Activated naive CD4-positive, alpha-beta T cell treated with anti-CD3 and anti-CD28 coated beads for 36 hours (primary cell): ENCODE measurements at regions not wholly inside any gene's neighbourhood (a gene's known extent, or its start where the extent isn't known, plus 50 kb on each side); places are given as distances from the start of the nearest gene placed in this dataset.

Experiments
- CTCF ChIA-PET: fragments of 350-600 bp; sonication (Branson Sonifier 250); formaldehyde crosslinking; loops from one replicate; lab custom pipeline; 2021; ENCODE audit warnings: antibody characterized with exemption; lab: Charles Lee
- DNase-seq: peaks from one replicate; pipeline ENCODE4 v3.0.0-alpha.2; 2020
- H3K27ac Mint-ChIP-seq: one replicate; pipeline ENCODE4 v1.8.0; 2021; ENCODE audit warnings: mild to moderate bottlenecking, mixed read lengths
- H3K27me3 Mint-ChIP-seq: one replicate; pipeline ENCODE4 v1.8.0; 2021; ENCODE audit warnings: low read depth, mixed read lengths
- H3K36me3 Mint-ChIP-seq: one replicate; pipeline ENCODE4 v1.8.0; 2021; ENCODE audit warnings: low read depth, mixed read lengths
- H3K4me1 Mint-ChIP-seq: one replicate; pipeline ENCODE4 v1.8.0; 2021; ENCODE audit warnings: low read depth, mixed read lengths
- H3K4me3 Mint-ChIP-seq: one replicate; pipeline ENCODE4 v1.8.0; 2021; ENCODE audit warnings: mild to moderate bottlenecking, moderate library complexity, mixed read lengths
- H3K9me3 Mint-ChIP-seq: one replicate; pipeline ENCODE4 v1.8.0; 2021; ENCODE audit warnings: mixed read lengths
- intact Hi-C: fragments of 100-400 bp; cut with micrococcal nuclease; formaldehyde crosslinking; loops from one replicate; pipeline ENCODE4 v1.15.1; 2023

- intact Hi-C loops, result no loop called here
- no peak for DNase-seq
- Mint-ChIP-seq H3K27ac (no peak overlapping the region), H3K27me3 (no peaks in the 10 kb centered on the region), H3K9me3 (no peaks in the 10 kb centered on the region), H3K4me1 (no peaks in the 10 kb centered on the region), H3K36me3 (no peaks in the 10 kb centered on the region), H3K4me3 (no peak overlapping the region)
- CTCF ChIA-PET, result no interaction called here
Observed at GRCh38 chr4:79212311-79212710, 113.5 kb downstream of the NAA11 start.

- Mint-ChIP-seq H3K4me3 (no peak overlapping the region), H3K4me1 (no peaks in the 10 kb centered on the region), H3K27me3 (no peaks in the 10 kb centered on the region), H3K36me3 (no peaks in the 10 kb centered on the region), H3K9me3 (peaks cover 3% of the 10 kb centered on the region), H3K27ac (no peak overlapping the region)
- CTCF ChIA-PET, result no interaction called here
- DNase-seq, result no peak
- intact Hi-C loops, result no loop called here
Observed at GRCh38 chr4:79211490-79211889, 114.4 kb downstream of the NAA11 start.

GRCh38 chr4:79210636-79211049 is 115.2 kb downstream of the NAA11 start:
- intact Hi-C loops, result no loop called here
- Mint-ChIP-seq H3K27me3 (no peaks in the 10 kb centered on the region), H3K4me1 (no peaks in the 10 kb centered on the region), H3K4me3 (no peak overlapping the region), H3K36me3 (no peaks in the 10 kb centered on the region), H3K27ac (no peak overlapping the region), H3K9me3 (peaks cover 3% of the 10 kb centered on the region)
- CTCF ChIA-PET, result no interaction called here
- no peak for DNase-seq

- Mint-ChIP-seq H3K36me3 (no peaks in the 10 kb centered on the region), H3K27ac (no peak overlapping the region), H3K9me3 (peaks cover 3% of the 10 kb centered on the region), H3K4me3 (no peak overlapping the region), H3K4me1 (no peaks in the 10 kb centered on the region), H3K27me3 (peaks cover 2% of the 10 kb centered on the region)
- no peak for DNase-seq
- CTCF ChIA-PET, result no interaction called here
- intact Hi-C loops, result no loop called here
Observed at GRCh38 chr4:79209822-79210635, 115.8 kb downstream of the NAA11 start.

- no peaks in the 10 kb centered on the region for H3K36me3 Mint-ChIP-seq
- no peak overlapping the region for H3K27ac Mint-ChIP-seq
- H3K4me1 Mint-ChIP-seq, result no peaks in the 10 kb centered on the region
- no peak overlapping the region for H3K4me3 Mint-ChIP-seq
- DNase-seq, result no peak
- intact Hi-C loops, result no loop called here
- H3K27me3 Mint-ChIP-seq, result peaks cover 2% of the 10 kb centered on the region
- H3K9me3 Mint-ChIP-seq, result peaks cover 3% of the 10 kb centered on the region
- CTCF ChIA-PET, result no interaction called here
Observed at GRCh38 chr4:79209081-79209480, 116.8 kb downstream of the NAA11 start.

- Mint-ChIP-seq H3K4me1 (no peaks in the 10 kb centered on the region), H3K27ac (no peak overlapping the region), H3K36me3 (no peaks in the 10 kb centered on the region), H3K4me3 (no peak overlapping the region), H3K9me3 (peaks cover 3% of the 10 kb centered on the region), H3K27me3 (peaks cover 2% of the 10 kb centered on the region)
- DNase-seq, result no peak
- CTCF ChIA-PET, result no interaction called here
- intact Hi-C loops, result no loop called here
Observed at GRCh38 chr4:79207281-79207680, 118.6 kb downstream of the NAA11 start.

- no peaks in the 10 kb centered on the region for H3K4me1 Mint-ChIP-seq
- no peak overlapping the region for H3K4me3 Mint-ChIP-seq
- DNase-seq, result no peak
- peaks cover 3% of the 10 kb centered on the region for H3K9me3 Mint-ChIP-seq
- CTCF ChIA-PET, result no interaction called here
- intact Hi-C loops, result no loop called here
- H3K27me3 Mint-ChIP-seq, result peaks cover 2% of the 10 kb centered on the region
- H3K36me3 Mint-ChIP-seq, result no peaks in the 10 kb centered on the region
- H3K27ac Mint-ChIP-seq, result no peak overlapping the region
Observed at GRCh38 chr4:79206660-79207059, 119.2 kb downstream of the NAA11 start.

GRCh38 chr4:79205121-79205520 is 120.7 kb downstream of the NAA11 start:
- no peak for DNase-seq
- Mint-ChIP-seq H3K27ac (no peak overlapping the region), H3K4me3 (no peak overlapping the region), H3K9me3 (peaks cover 3% of the 10 kb centered on the region), H3K36me3 (no peaks in the 10 kb centered on the region), H3K27me3 (peaks cover 2% of the 10 kb centered on the region), H3K4me1 (no peaks in the 10 kb centered on the region)
- CTCF ChIA-PET, result no interaction called here
- intact Hi-C loops, result no loop called here

- no peaks in the 10 kb centered on the region for H3K4me1 Mint-ChIP-seq
- no peak for DNase-seq
- H3K36me3 Mint-ChIP-seq, result no peaks in the 10 kb centered on the region
- intact Hi-C loops, result no loop called here
- H3K27me3 Mint-ChIP-seq, result peaks cover 2% of the 10 kb centered on the region
- H3K27ac Mint-ChIP-seq, result no peak overlapping the region
- CTCF ChIA-PET, result no interaction called here
- H3K4me3 Mint-ChIP-seq, result no peak overlapping the region
- peaks cover 2% of the 10 kb centered on the region for H3K9me3 Mint-ChIP-seq
Observed at GRCh38 chr4:79201971-79202370, 123.9 kb downstream of the NAA11 start.

GRCh38 chr4:79199743-79200142 is 126.1 kb downstream of the NAA11 start:
- intact Hi-C loops, result no loop called here
- Mint-ChIP-seq H3K9me3 (no peaks in the 10 kb centered on the region), H3K4me3 (no peak overlapping the region), H3K27me3 (no peaks in the 10 kb centered on the region), H3K4me1 (no peaks in the 10 kb centered on the region), H3K27ac (no peak overlapping the region), H3K36me3 (no peaks in the 10 kb centered on the region)
- DNase-seq, result no peak
- CTCF ChIA-PET, result no interaction called here

GRCh38 chr4:79198951-79199587 is 126.8 kb downstream of the NAA11 start:
- Mint-ChIP-seq H3K9me3 (peaks cover 3% of the 10 kb centered on the region), H3K4me3 (no peak overlapping the region), H3K4me1 (no peaks in the 10 kb centered on the region), H3K36me3 (no peaks in the 10 kb centered on the region), H3K27me3 (peaks cover 2% of the 10 kb centered on the region), H3K27ac (no peak overlapping the region)
- no peak for DNase-seq
- intact Hi-C loops, result no loop called here
- CTCF ChIA-PET, result no interaction called here

GRCh38 chr4:79197275-79198009 is 128.4 kb downstream of the NAA11 start:
- Mint-ChIP-seq H3K27me3 (peaks cover 2% of the 10 kb centered on the region), H3K27ac (no peak overlapping the region), H3K4me3 (no peak overlapping the region), H3K4me1 (no peaks in the 10 kb centered on the region), H3K9me3 (peaks cover 3% of the 10 kb centered on the region), H3K36me3 (no peaks in the 10 kb centered on the region)
- intact Hi-C loops, result no loop called here
- CTCF ChIA-PET, result interaction anchor here (0.6 kb wide), 1 partner anchor 21 kb away, joined by 3 read pairs; no protein-coding TSS in a partner anchor
- no peak for DNase-seq
